ENCODE measurements at regions not wholly inside any gene's neighbourhood (a gene's known extent, or its start where the extent isn't known, plus 50 kb on each side); places are given as distances from the start of the nearest gene placed in this dataset.

- Histone ChIP-seq H3K4me3 (ENCODE audit: extremely low read depth, insufficient read depth, low read length, poor library complexity, severe bottlenecking) (no peak overlapping the region), H3K36me3 (ENCODE audit: control insufficient read depth, insufficient read depth, low read length) (no peaks in the 10 kb centered on the region), H3K9me3 (ENCODE audit: control insufficient read depth, low read length) (no peaks in the 10 kb centered on the region), H3K4me1 (ENCODE audit: control insufficient read depth, insufficient read depth, low read length, poor library complexity, severe bottlenecking) (no peaks in the 10 kb centered on the region), H3K27ac (ENCODE audit: low read depth, low read length, severe bottlenecking) (no peak overlapping the region)
- 88 to 100% methylated on average over 1 of the region's 3 CpGs for WGBS, 2 experiments (ENCODE audit: insufficient coverage in 2 of 2)
Measured at GRCh38 chr16:72389791-72390190, 217.8 kb upstream of the PMFBP1 start.

GRCh38 chr16:72388007-72388406 lies 216.1 kb upstream of the PMFBP1 start:
- Histone ChIP-seq H3K36me3 (ENCODE audit: control insufficient read depth, insufficient read depth, low read length) (no peaks in the 10 kb centered on the region), H3K4me3 (ENCODE audit: extremely low read depth, insufficient read depth, low read length, poor library complexity, severe bottlenecking) (no peak overlapping the region), H3K9me3 (ENCODE audit: control insufficient read depth, low read length) (no peaks in the 10 kb centered on the region), H3K4me1 (ENCODE audit: control insufficient read depth, insufficient read depth, low read length, poor library complexity, severe bottlenecking) (no peaks in the 10 kb centered on the region), H3K27ac (ENCODE audit: low read depth, low read length, severe bottlenecking) (no peak overlapping the region)

GRCh38 chr16:72384651-72385050 lies 212.7 kb upstream of the PMFBP1 start:
- Histone ChIP-seq H3K27ac (ENCODE audit: low read depth, low read length, severe bottlenecking) (no peak overlapping the region), H3K36me3 (ENCODE audit: control insufficient read depth, insufficient read depth, low read length) (no peaks in the 10 kb centered on the region), H3K9me3 (ENCODE audit: control insufficient read depth, low read length) (no peaks in the 10 kb centered on the region), H3K4me3 (ENCODE audit: extremely low read depth, insufficient read depth, low read length, poor library complexity, severe bottlenecking) (no peak overlapping the region), H3K4me1 (ENCODE audit: control insufficient read depth, insufficient read depth, low read length, poor library complexity, severe bottlenecking) (peaks cover 6% of the 10 kb centered on the region)
- WGBS, 2 experiments (ENCODE audit: insufficient coverage in 2 of 2) = 80 to 89% methylated on average over 1 of the region's 5 CpGs

- Histone ChIP-seq H3K4me1 (ENCODE audit: control insufficient read depth, insufficient read depth, low read length, poor library complexity, severe bottlenecking) (peaks cover 8% of the 10 kb centered on the region), H3K9me3 (ENCODE audit: control insufficient read depth, low read length) (no peaks in the 10 kb centered on the region), H3K27ac (ENCODE audit: low read depth, low read length, severe bottlenecking) (peak overlapping the region; percentile 39), H3K36me3 (ENCODE audit: control insufficient read depth, insufficient read depth, low read length) (no peaks in the 10 kb centered on the region), H3K4me3 (ENCODE audit: extremely low read depth, insufficient read depth, low read length, poor library complexity, severe bottlenecking) (no peak overlapping the region)
- WGBS, 2 experiments (ENCODE audit: insufficient coverage in 2 of 2) = no CpG with 5 or more reads among the region's 1 CpG
Measured at GRCh38 chr16:72380283-72380682, 208.3 kb upstream of the PMFBP1 start.

GRCh38 chr16:72373201-72373600 lies 201.2 kb upstream of the PMFBP1 start:
- H3K9me3 ChIP-seq (ENCODE audit: control insufficient read depth, low read length) = no peaks in the 10 kb centered on the region
- WGBS, 2 experiments (ENCODE audit: insufficient coverage in 2 of 2) = 89 to 100% methylated on average over 2 of the region's 2 CpGs
- peak overlapping the region; percentile 1 for H3K27ac ChIP-seq (ENCODE audit: low read depth, low read length, severe bottlenecking)
- no peak overlapping the region for H3K4me3 ChIP-seq (ENCODE audit: extremely low read depth, insufficient read depth, low read length, poor library complexity, severe bottlenecking)
- peaks cover 19% of the 10 kb centered on the region for H3K4me1 ChIP-seq (ENCODE audit: control insufficient read depth, insufficient read depth, low read length, poor library complexity, severe bottlenecking)
- no peaks in the 10 kb centered on the region for H3K36me3 ChIP-seq (ENCODE audit: control insufficient read depth, insufficient read depth, low read length)

- no peaks in the 10 kb centered on the region for H3K36me3 ChIP-seq (ENCODE audit: control insufficient read depth, insufficient read depth, low read length)
- WGBS, 2 experiments (ENCODE audit: insufficient coverage in 2 of 2) = 78 to 85% methylated on average over 4 to 8 of the region's 15 CpGs
- H3K9me3 ChIP-seq (ENCODE audit: control insufficient read depth, low read length) = peaks cover 1% of the 10 kb centered on the region
- peak overlapping the region; percentile 90 for H3K27ac ChIP-seq (ENCODE audit: low read depth, low read length, severe bottlenecking)
- peaks cover 19% of the 10 kb centered on the region for H3K4me1 ChIP-seq (ENCODE audit: control insufficient read depth, insufficient read depth, low read length, poor library complexity, severe bottlenecking)
- H3K4me3 ChIP-seq (ENCODE audit: extremely low read depth, insufficient read depth, low read length, poor library complexity, severe bottlenecking) = no peak overlapping the region
Measured at GRCh38 chr16:72372087-72373045, 200.4 kb upstream of the PMFBP1 start.

- Histone ChIP-seq H3K4me3 (ENCODE audit: extremely low read depth, insufficient read depth, low read length, poor library complexity, severe bottlenecking) (no peak overlapping the region), H3K27ac (ENCODE audit: low read depth, low read length, severe bottlenecking) (peak overlapping the region; percentile 90), H3K36me3 (ENCODE audit: control insufficient read depth, insufficient read depth, low read length) (no peaks in the 10 kb centered on the region), H3K4me1 (ENCODE audit: control insufficient read depth, insufficient read depth, low read length, poor library complexity, severe bottlenecking) (peaks cover 19% of the 10 kb centered on the region), H3K9me3 (ENCODE audit: control insufficient read depth, low read length) (peaks cover 3% of the 10 kb centered on the region)
- 10 to 21% methylated on average over 6 to 7 of the region's 10 CpGs for WGBS, 2 experiments (ENCODE audit: insufficient coverage in 2 of 2)
Measured at GRCh38 chr16:72371307-72372086, 199.5 kb upstream of the PMFBP1 start.

- Histone ChIP-seq H3K4me3 (ENCODE audit: extremely low read depth, insufficient read depth, low read length, poor library complexity, severe bottlenecking) (no peak overlapping the region), H3K36me3 (ENCODE audit: control insufficient read depth, insufficient read depth, low read length) (no peaks in the 10 kb centered on the region), H3K4me1 (ENCODE audit: control insufficient read depth, insufficient read depth, low read length, poor library complexity, severe bottlenecking) (peaks cover 19% of the 10 kb centered on the region), H3K9me3 (ENCODE audit: control insufficient read depth, low read length) (peaks cover 3% of the 10 kb centered on the region), H3K27ac (ENCODE audit: low read depth, low read length, severe bottlenecking) (no peak overlapping the region)
- WGBS, 2 experiments (ENCODE audit: insufficient coverage in 2 of 2) = 33 to 60% methylated on average over 1 of the region's 1 CpG
Measured at GRCh38 chr16:72369274-72369673, 197.3 kb upstream of the PMFBP1 start.

- H3K27ac ChIP-seq (ENCODE audit: low read depth, low read length, severe bottlenecking) = no peak overlapping the region
- H3K9me3 ChIP-seq (ENCODE audit: control insufficient read depth, low read length) = peaks cover 3% of the 10 kb centered on the region
- H3K4me3 ChIP-seq (ENCODE audit: extremely low read depth, insufficient read depth, low read length, poor library complexity, severe bottlenecking) = no peak overlapping the region
- no peaks in the 10 kb centered on the region for H3K36me3 ChIP-seq (ENCODE audit: control insufficient read depth, insufficient read depth, low read length)
- peaks cover 19% of the 10 kb centered on the region for H3K4me1 ChIP-seq (ENCODE audit: control insufficient read depth, insufficient read depth, low read length, poor library complexity, severe bottlenecking)
Measured at GRCh38 chr16:72367851-72368250, 195.9 kb upstream of the PMFBP1 start.

- Histone ChIP-seq H3K36me3 (ENCODE audit: control insufficient read depth, insufficient read depth, low read length) (no peaks in the 10 kb centered on the region), H3K27ac (ENCODE audit: low read depth, low read length, severe bottlenecking) (no peak overlapping the region), H3K9me3 (ENCODE audit: control insufficient read depth, low read length) (peaks cover 3% of the 10 kb centered on the region), H3K4me3 (ENCODE audit: extremely low read depth, insufficient read depth, low read length, poor library complexity, severe bottlenecking) (no peak overlapping the region), H3K4me1 (ENCODE audit: control insufficient read depth, insufficient read depth, low read length, poor library complexity, severe bottlenecking) (no peaks in the 10 kb centered on the region)
- WGBS, 2 experiments (ENCODE audit: insufficient coverage in 2 of 2) = no CpG with 5 or more reads among the region's 3 CpGs
Measured at GRCh38 chr16:72362973-72363372, 191.0 kb upstream of the PMFBP1 start.

- Histone ChIP-seq H3K4me1 (ENCODE audit: control insufficient read depth, insufficient read depth, low read length, poor library complexity, severe bottlenecking) (no peaks in the 10 kb centered on the region), H3K4me3 (ENCODE audit: extremely low read depth, insufficient read depth, low read length, poor library complexity, severe bottlenecking) (no peak overlapping the region), H3K9me3 (ENCODE audit: control insufficient read depth, low read length) (peaks cover 3% of the 10 kb centered on the region), H3K36me3 (ENCODE audit: control insufficient read depth, insufficient read depth, low read length) (no peaks in the 10 kb centered on the region), H3K27ac (ENCODE audit: low read depth, low read length, severe bottlenecking) (no peak overlapping the region)
- WGBS, 2 experiments (ENCODE audit: insufficient coverage in 2 of 2) = 83 to 100% methylated on average over 2 of the region's 4 CpGs
Measured at GRCh38 chr16:72362476-72362875, 190.5 kb upstream of the PMFBP1 start.
